Endothelial cell of umbilical vein (primary cell): ENCODE measurements at regions not wholly inside any gene's neighbourhood (a gene's known extent, or its start where the extent isn't known, plus 50 kb on each side); places are given as distances from the start of the nearest gene placed in this dataset.

Experiments used
- BruUV-seq: library from RNA; stranded (reverse); fragments of 400-500 nt; replicated peaks from 2 replicates; lab custom pipeline; 2021; lab: Mats Ljungman, UMichigan
- CTCF ChIA-PET: fragments of 300-600, 350-600 bp; sonication (Branson Sonifier 250); formaldehyde crosslinking; loops from one replicate; lab custom pipeline; 2021; ENCODE audit warnings: antibody characterized with exemption, inconsistent platforms; lab: Charles Lee
- POLR2A ChIA-PET: fragments of 300-600, 350-600 bp; sonication (Branson Sonifier 250); formaldehyde crosslinking; loops from one replicate; lab custom pipeline; 2021; ENCODE audit warnings: antibody characterized with exemption, inconsistent platforms; lab: Charles Lee
- DNase-seq: peaks from one replicate; pipeline ENCODE4 v3.0.0-alpha.2; 2011; ENCODE audit warnings: low read depth, low spot score
- FAIRE-seq: peaks from 2 replicates; lab custom pipeline; 2011; peaks lifted over from hg19 to GRCh38; lab: Jason Lieb, UNC
- H2AFZ ChIP-seq: 2 replicates; pipeline ENCODE4 v1.6.0; 2012; ENCODE audit warnings: low read depth, low read length, control low read depth, inconsistent platforms
- H3K27ac ChIP-seq: 2 replicates; pipeline ENCODE4 v1.5.1; 2011; ENCODE audit warnings: low read depth, mild to moderate bottlenecking, control low read depth, low read length, moderate library complexity; ENCODE audit not compliant: insufficient read depth
- H3K27me3 ChIP-seq, 2 experiments: 2 replicates each; pipeline versions ENCODE4 v1.6.0 to v1.6.1; 2011; ENCODE audit warnings: low read length in 2 of 2, mixed read lengths in 1 of 2; ENCODE audit not compliant: control insufficient read depth in 2 of 2, insufficient read depth in 2 of 2
- H3K36me3 ChIP-seq, 2 experiments: 2 replicates in 1 of 2; 3 replicates in 1 of 2; pipeline ENCODE4 v1.5.1; 2011; ENCODE audit warnings: low read length in 2 of 2, mild to moderate bottlenecking in 1 of 2, moderate library complexity in 1 of 2; ENCODE audit not compliant: control insufficient read depth in 2 of 2, insufficient read depth in 2 of 2; ENCODE audit errors: extremely low read depth in 1 of 2
- H3K4me1 ChIP-seq: 3 replicates; pipeline ENCODE4 v1.5.1; 2011; ENCODE audit warnings: mild to moderate bottlenecking, low read length; ENCODE audit not compliant: control insufficient read depth, insufficient read depth; ENCODE audit errors: extremely low read depth
- H3K4me2 ChIP-seq: 2 replicates; pipeline ENCODE4 v1.6.1; 2011; ENCODE audit warnings: low read length, control low read depth, mixed read lengths; ENCODE audit not compliant: insufficient read depth
- H3K4me3 ChIP-seq, 3 experiments: fragments of 200-600 bp in 1 of 3; sonication (generic), shearing (Covaris generic) in 1 of 3; replicated peaks in 1 of 3; 2 replicates each; pipeline ENCODE4 v1.5.1; 2011 to 2016; ENCODE audit warnings: control low read depth in 3 of 3, low read length in 3 of 3, mild to moderate bottlenecking in 2 of 3, inconsistent platforms in 1 of 3, low read depth in 1 of 3, moderate library complexity in 1 of 3; ENCODE audit not compliant: insufficient read depth in 1 of 3
- H3K79me2 ChIP-seq: 2 replicates; pipeline ENCODE4 v1.6.0; 2012; ENCODE audit warnings: low read length, inconsistent platforms; ENCODE audit not compliant: control insufficient read depth, insufficient read depth
- H3K9ac ChIP-seq: replicated peaks from 2 replicates; pipeline ENCODE3; 2011; ENCODE audit warnings: low read length, control low read depth; ENCODE audit not compliant: insufficient read depth; ENCODE audit errors: extremely low read depth
- H3K9me1 ChIP-seq: replicated peaks from 3 replicates; pipeline ENCODE4 v1.6.0; 2011; ENCODE audit warnings: mild to moderate bottlenecking, low read length; ENCODE audit not compliant: control insufficient read depth, insufficient read depth; ENCODE audit errors: extremely low read depth
- H3K9me3 ChIP-seq: replicated peaks from 2 replicates; pipeline ENCODE4 v1.5.1; 2012; ENCODE audit warnings: low read length, inconsistent platforms; ENCODE audit not compliant: control insufficient read depth, insufficient read depth
- H4K20me1 ChIP-seq: replicated peaks from 2 replicates; pipeline ENCODE3; 2011; ENCODE audit warnings: mild to moderate bottlenecking, low read length; ENCODE audit not compliant: control insufficient read depth, insufficient read depth; ENCODE audit errors: extremely low read depth
- CTCF ChIP-seq, 2 donors: IDR thresholded peaks; 1 replicate in 1 of 2; 2 replicates in 1 of 2; pipeline ENCODE4 v1.5.1; 2011; ENCODE audit warnings: low read length in 2 of 2, mild to moderate bottlenecking in 2 of 2, moderate library complexity in 2 of 2, control low read depth in 1 of 2, inconsistent platforms in 1 of 2, low read depth in 1 of 2; ENCODE audit not compliant: insufficient read depth in 1 of 2; ENCODE audit errors: extremely low read depth in 1 of 2
- EZH2 ChIP-seq: IDR thresholded peaks from 2 replicates; pipeline ENCODE4 v1.6.1; 2012; ENCODE audit warnings: borderline replicate concordance, low read depth, mild to moderate bottlenecking, moderate library complexity, low read length, inconsistent platforms; ENCODE audit not compliant: severe bottlenecking
- FOS ChIP-seq: IDR thresholded peaks from 2 replicates; pipeline ENCODE4 v1.6.1; 2011; ENCODE audit warnings: mild to moderate bottlenecking, low read length, moderate library complexity, borderline replicate concordance; ENCODE audit not compliant: insufficient read depth
- GATA2 ChIP-seq: IDR thresholded peaks from 2 replicates; pipeline ENCODE4 v1.7.0; 2011; ENCODE audit warnings: low read depth, mild to moderate bottlenecking, moderate library complexity, mixed read lengths, low read length; ENCODE audit not compliant: insufficient read length, insufficient read depth
- JUN ChIP-seq: IDR thresholded peaks from 2 replicates; pipeline ENCODE4 v1.6.1; 2011; ENCODE audit warnings: borderline replicate concordance, low read depth; ENCODE audit not compliant: insufficient read length, insufficient read depth
- MAX ChIP-seq: IDR thresholded peaks from 2 replicates; pipeline ENCODE4 v1.6.1; 2011; ENCODE audit not compliant: insufficient read depth, insufficient read length
- MYC ChIP-seq: IDR thresholded peaks from one replicate; pipeline ENCODE4 v1.6.1; 2011; ENCODE audit warnings: mild to moderate bottlenecking, low read depth, low read length
- POLR2A ChIP-seq: IDR thresholded peaks from 2 replicates; pipeline ENCODE4 v1.6.1; 2012; ENCODE audit warnings: low read depth, mild to moderate bottlenecking, control low read depth, low read length
- POLR2AphosphoS5 ChIP-seq: IDR thresholded peaks from 2 replicates; pipeline ENCODE4 v1.6.1; 2012; ENCODE audit warnings: low read depth, mild to moderate bottlenecking, control low read depth, low read length, moderate library complexity; ENCODE audit not compliant: insufficient read depth
- dilution Hi-C: fragments of 300-500 bp; cut with MboI; formaldehyde crosslinking; loops from one replicate; pipeline ENCODE4 v1.15.0; 2019; ENCODE audit warnings: low sequenced_read_pairs; ENCODE audit not compliant: extremely low pct_ligation_motif_present
- intact Hi-C: fragments of 100-400 bp; cut with micrococcal nuclease; formaldehyde crosslinking; loops from one replicate; pipeline ENCODE4 v1.10.0; 2022

GRCh38 chr6:108758884-108759283 lies 89.3 kb upstream of the ARMC2 start:
- Histone ChIP-seq H3K36me3 (no peaks in the 10 kb centered on the region), H3K4me2 (no peak overlapping the region), H3K9me3 (no peaks in the 10 kb centered on the region), H3K79me2 (no peaks in the 10 kb centered on the region), H3K4me3 (no peak overlapping the region), H2AFZ (no peak overlapping the region), H3K4me1 (no peaks in the 10 kb centered on the region), H3K27ac (no peak overlapping the region), H3K9me1 (no peaks in the 10 kb centered on the region), H3K9ac (no peak overlapping the region), H4K20me1 (no peaks in the 10 kb centered on the region), H3K27me3 (peaks cover 6 to 9% of the 10 kb centered on the region in 2 experiments)
- intact Hi-C loops (no loop called here), dilution Hi-C loops (no loop called here)
- CTCF ChIA-PET: no interaction called here
- FAIRE-seq: no peak
- TF ChIP-seq CTCF (IDR thresholded peaks at IDR 0.05; ENCODE audit: extremely low read depth in 1 of 2, insufficient read depth in 1 of 2, low read depth in 1 of 2, low read length in 2 of 2) (no peak), EZH2 (no peak), MAX (no peak), FOS (no peak), MYC (no peak), JUN (no peak), GATA2 (no peak), POLR2AphosphoS5 (no peak), POLR2A (no peak)
- DNase-seq: no peak
- POLR2A ChIA-PET: no interaction called here
- BruUV-seq: no TSS peak
